GM12878 (cell line): ENCODE measurements at regions not wholly inside any gene's neighbourhood (a gene's known extent, or its start where the extent isn't known, plus 50 kb on each side); places are given as distances from the start of the nearest gene placed in this dataset.

Experiments used
- ATAC-seq: fragments of 200-7000 bp; cut with Tn5 transposase; 3 replicates; pipeline ENCODE4 v1.9.1; 2020; ENCODE audit warnings: mild to moderate bottlenecking, moderate library complexity
- BruUV-seq: library from RNA; stranded (reverse); fragments of 400-500 nt; replicated peaks from 2 replicates; lab custom pipeline; 2021; lab: Mats Ljungman, UMichigan
- CTCF ChIA-PET: fragments of 300-600 bp; sonication (Branson Sonifier 250); formaldehyde crosslinking; extraction: SDS; loops from one replicate; lab custom pipeline; 2021; ENCODE audit warnings: inconsistent platforms; lab: Yijun Ruan, JAX
- POLR2A ChIA-PET: fragments of 350-600 bp; formaldehyde crosslinking; extraction: SDS; loops from one replicate; lab custom pipeline; 2021; ENCODE audit warnings: inconsistent platforms; lab: Charles Lee
- RAD21 ChIA-PET: fragments of 300-600 bp; sonication (Branson Sonifier 250); formaldehyde crosslinking; loops from one replicate; lab custom pipeline; 2023; ENCODE audit warnings: antibody characterized with exemption; ENCODE audit not compliant: unreplicated experiment; lab: Charles Lee
- SMC1A ChIA-PET: fragments of 300-600 bp; sonication (Branson Sonifier 250); formaldehyde crosslinking; loops from one replicate; lab custom pipeline; 2023; ENCODE audit not compliant: unreplicated experiment, uncharacterized antibody; lab: Charles Lee
- DNase-seq: peaks from one replicate; pipeline ENCODE4 v3.0.0-alpha.2; 2011; ENCODE audit warnings: low read depth, low spot score
- FAIRE-seq: peaks from 3 replicates; lab custom pipeline; 2011; peaks lifted over from hg19 to GRCh38; lab: Jason Lieb, UNC
- H2AFZ ChIP-seq: 2 replicates; pipeline ENCODE4 v1.6.0; 2011; ENCODE audit warnings: low read depth, low read length, control low read depth; ENCODE audit not compliant: control insufficient read depth
- H3K27ac ChIP-seq: 2 replicates; pipeline ENCODE4 v1.5.1; 2011; ENCODE audit warnings: control low read depth; ENCODE audit not compliant: control insufficient read depth, insufficient read depth
- H3K27me3 ChIP-seq, 2 experiments: replicated peaks in 1 of 2; 2 replicates each; pipeline versions ENCODE4 v1.6.0 to v1.6.1; 2011; ENCODE audit warnings: low read length in 1 of 2; ENCODE audit not compliant: control insufficient read depth in 2 of 2, insufficient read depth in 2 of 2
- H3K36me3 ChIP-seq, 2 experiments: 2 replicates each; pipeline ENCODE4 v1.5.1; 2011; ENCODE audit warnings: low read length in 1 of 2; ENCODE audit not compliant: control insufficient read depth in 2 of 2, insufficient read depth in 2 of 2
- H3K4me1 ChIP-seq: 2 replicates; pipeline ENCODE4 v1.6.1; 2011; ENCODE audit warnings: mild to moderate bottlenecking, low read length, moderate library complexity, mixed read lengths; ENCODE audit not compliant: control insufficient read depth, insufficient read depth
- H3K4me2 ChIP-seq: 2 replicates; pipeline ENCODE4 v1.6.0; 2011; ENCODE audit warnings: control low read depth; ENCODE audit not compliant: control insufficient read depth, insufficient read depth
- H3K4me3 ChIP-seq: fragments of 200-600 bp; sonication (generic); 2 replicates; pipeline ENCODE4 v1.5.1; 2016
- H3K79me2 ChIP-seq: 2 replicates; pipeline ENCODE4 v1.6.0; 2011; ENCODE audit warnings: low read length; ENCODE audit not compliant: control insufficient read depth, insufficient read depth
- H3K9ac ChIP-seq: 2 replicates; pipeline ENCODE4 v1.8.0; 2011; ENCODE audit warnings: low read length, control low read depth, mixed read lengths; ENCODE audit not compliant: control insufficient read depth, insufficient read depth
- H3K9me3 ChIP-seq: replicated peaks from 3 replicates; pipeline ENCODE4 v1.5.1; 2011; ENCODE audit warnings: mild to moderate bottlenecking, low read length; ENCODE audit not compliant: control insufficient read depth, insufficient read depth
- H4K20me1 ChIP-seq: 2 replicates; pipeline ENCODE4 v1.6.0; 2011; ENCODE audit not compliant: control insufficient read depth, insufficient read depth
- EZH2 ChIP-seq: IDR thresholded peaks from 2 replicates; pipeline ENCODE4 v1.6.1; 2012; ENCODE audit warnings: low read depth, mild to moderate bottlenecking, control low read depth, inconsistent platforms, low read length, borderline replicate concordance; ENCODE audit not compliant: control insufficient read depth
- NRF1 ChIP-seq: conservative IDR thresholded peaks from 2 replicates; pipeline ENCODE4 v1.6.1; 2011; ENCODE audit warnings: mild to moderate bottlenecking, low read depth, low read length, improper control_type of control experiment
- PAX5 ChIP-seq: IDR thresholded peaks from 2 replicates; pipeline ENCODE4 v1.6.1; 2011; ENCODE audit warnings: low read depth, low read length, borderline replicate concordance
- RUNX3 ChIP-seq: IDR thresholded peaks from 2 replicates; pipeline ENCODE4 v1.6.1; 2012; ENCODE audit warnings: low read length, inconsistent platforms
- SREBF2 ChIP-seq: IDR thresholded peaks from 2 replicates; pipeline ENCODE4 v1.6.1; 2012; ENCODE audit warnings: mild to moderate bottlenecking, low read length
- SUZ12 ChIP-seq: fragments of 200-600 bp; sonication (generic); IDR thresholded peaks from one replicate; pipeline ENCODE4 v1.6.1; 2018; ENCODE audit warnings: antibody characterized with exemption, mild to moderate bottlenecking; ENCODE audit not compliant: unreplicated experiment
- TCF12 ChIP-seq: IDR thresholded peaks from 2 replicates; pipeline ENCODE4 v1.6.1; 2011; ENCODE audit warnings: low read depth, mild to moderate bottlenecking, low read length
- TCF7 ChIP-seq: IDR thresholded peaks from 2 replicates; pipeline ENCODE4 v1.6.1; 2014; ENCODE audit warnings: antibody characterized with exemption, borderline replicate concordance
- YBX1 ChIP-seq: fragments of 450-650 bp; IDR thresholded peaks from 2 replicates; pipeline ENCODE4 v1.6.1; 2016; ENCODE audit warnings: antibody characterized with exemption
- WGBS: methylation state at CpG from one replicate; pipeline ENCODE4 v1.1.6; 2016; ENCODE audit warnings: low lambda C conversion rate; ENCODE audit not compliant: insufficient replicate concordance, insufficient coverage; ENCODE audit errors: missing lambda C conversion rate; 5-methylcytosine and 5-hydroxymethylcytosine counted together
- in situ Hi-C: fragments of 300-500 bp; cut with MboI; formaldehyde crosslinking; loops from 9 replicates; pipeline ENCODE4 v1.14.3; 2018; ENCODE audit warnings: mixed read lengths
- intact Hi-C: fragments of 100-400 bp; cut with micrococcal nuclease; formaldehyde crosslinking; loops from one replicate; pipeline ENCODE4 v1.14.2; 2022; ENCODE audit not compliant: unreplicated experiment
- TF ChIP-seq, protein P1 (sequence below): fragments of 450-650 bp; IDR thresholded peaks from 2 replicates; pipeline ENCODE4 v1.6.1; 2017; ENCODE audit warnings: mild to moderate bottlenecking, moderate library complexity
- TF ChIP-seq, protein P2 (sequence below): fragments of 450-650 bp; formaldehyde crosslinking; IDR thresholded peaks from 2 replicates; pipeline ENCODE4 v1.4.0; 2020; ENCODE audit warnings: mild to moderate bottlenecking, moderate library complexity

DNA sequence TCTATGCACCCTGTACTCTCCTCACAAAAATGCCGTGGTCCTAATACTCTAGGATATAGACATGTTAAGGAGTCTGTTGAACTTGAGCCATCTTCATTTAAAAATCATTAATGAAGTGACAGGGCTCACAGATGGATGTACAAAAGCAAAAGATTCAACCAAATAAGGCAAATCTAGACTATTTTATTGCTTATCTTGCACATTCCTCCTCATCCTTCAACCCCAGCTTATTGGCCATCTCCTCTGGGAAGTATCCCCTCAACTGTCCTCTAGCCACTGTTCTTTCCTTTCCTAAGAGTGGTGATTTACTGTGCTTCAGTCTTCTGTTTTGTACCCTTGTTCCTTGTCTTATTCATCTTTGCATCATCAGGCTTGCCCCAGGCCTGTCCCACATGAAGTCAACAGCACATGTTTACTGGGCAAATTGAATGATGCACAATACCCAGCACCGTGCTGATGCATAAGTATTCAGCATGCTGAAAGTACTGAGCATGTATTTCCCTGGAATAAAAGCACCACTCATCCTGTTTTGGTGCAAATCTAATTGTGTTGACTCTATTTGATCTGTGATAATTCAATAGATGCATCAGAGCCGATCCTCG lies 287.3 kb upstream of the CLNK start (continued):
- TF ChIP-seq, protein P1, sequence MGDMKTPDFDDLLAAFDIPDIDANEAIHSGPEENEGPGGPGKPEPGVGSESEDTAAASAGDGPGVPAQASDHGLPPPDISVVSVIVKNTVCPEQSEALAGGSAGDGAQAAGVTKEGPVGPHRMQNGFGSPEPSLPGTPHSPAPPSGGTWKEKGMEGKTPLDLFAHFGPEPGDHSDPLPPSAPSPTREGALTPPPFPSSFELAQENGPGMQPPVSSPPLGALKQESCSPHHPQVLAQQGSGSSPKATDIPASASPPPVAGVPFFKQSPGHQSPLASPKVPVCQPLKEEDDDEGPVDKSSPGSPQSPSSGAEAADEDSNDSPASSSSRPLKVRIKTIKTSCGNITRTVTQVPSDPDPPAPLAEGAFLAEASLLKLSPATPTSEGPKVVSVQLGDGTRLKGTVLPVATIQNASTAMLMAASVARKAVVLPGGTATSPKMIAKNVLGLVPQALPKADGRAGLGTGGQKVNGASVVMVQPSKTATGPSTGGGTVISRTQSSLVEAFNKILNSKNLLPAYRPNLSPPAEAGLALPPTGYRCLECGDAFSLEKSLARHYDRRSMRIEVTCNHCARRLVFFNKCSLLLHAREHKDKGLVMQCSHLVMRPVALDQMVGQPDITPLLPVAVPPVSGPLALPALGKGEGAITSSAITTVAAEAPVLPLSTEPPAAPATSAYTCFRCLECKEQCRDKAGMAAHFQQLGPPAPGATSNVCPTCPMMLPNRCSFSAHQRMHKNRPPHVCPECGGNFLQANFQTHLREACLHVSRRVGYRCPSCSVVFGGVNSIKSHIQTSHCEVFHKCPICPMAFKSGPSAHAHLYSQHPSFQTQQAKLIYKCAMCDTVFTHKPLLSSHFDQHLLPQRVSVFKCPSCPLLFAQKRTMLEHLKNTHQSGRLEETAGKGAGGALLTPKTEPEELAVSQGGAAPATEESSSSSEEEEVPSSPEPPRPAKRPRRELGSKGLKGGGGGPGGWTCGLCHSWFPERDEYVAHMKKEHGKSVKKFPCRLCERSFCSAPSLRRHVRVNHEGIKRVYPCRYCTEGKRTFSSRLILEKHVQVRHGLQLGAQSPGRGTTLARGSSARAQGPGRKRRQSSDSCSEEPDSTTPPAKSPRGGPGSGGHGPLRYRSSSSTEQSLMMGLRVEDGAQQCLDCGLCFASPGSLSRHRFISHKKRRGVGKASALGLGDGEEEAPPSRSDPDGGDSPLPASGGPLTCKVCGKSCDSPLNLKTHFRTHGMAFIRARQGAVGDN: no peak

DNA sequence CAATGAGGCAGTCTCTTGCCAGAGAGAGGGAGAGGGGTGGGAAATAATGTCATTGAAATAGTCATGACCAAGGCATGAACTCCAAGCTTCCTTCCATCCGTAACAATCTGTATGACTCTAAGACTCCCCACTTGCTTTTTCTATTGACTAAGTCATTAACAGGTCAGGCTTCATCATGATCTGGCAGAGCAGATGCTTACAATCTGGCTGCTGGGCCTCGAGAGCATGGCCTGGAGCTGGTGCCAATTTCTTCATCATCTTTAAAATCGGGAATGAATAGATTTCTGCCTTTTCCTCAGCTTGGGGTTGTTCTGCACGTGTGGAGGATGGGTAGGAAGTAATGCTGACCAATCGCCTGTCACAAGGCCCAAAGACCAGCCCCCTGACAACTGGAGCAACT lies 280.6 kb upstream of the CLNK start:
- H3K9me3 ChIP-seq: no peaks in the 10 kb centered on the region
- intact Hi-C loops (no loop called here), in situ Hi-C loops (no loop called here)
- no peaks in the 10 kb centered on the region for H3K27me3 ChIP-seq
- H4K20me1 ChIP-seq: no peaks in the 10 kb centered on the region
- TF ChIP-seq, protein P2, sequence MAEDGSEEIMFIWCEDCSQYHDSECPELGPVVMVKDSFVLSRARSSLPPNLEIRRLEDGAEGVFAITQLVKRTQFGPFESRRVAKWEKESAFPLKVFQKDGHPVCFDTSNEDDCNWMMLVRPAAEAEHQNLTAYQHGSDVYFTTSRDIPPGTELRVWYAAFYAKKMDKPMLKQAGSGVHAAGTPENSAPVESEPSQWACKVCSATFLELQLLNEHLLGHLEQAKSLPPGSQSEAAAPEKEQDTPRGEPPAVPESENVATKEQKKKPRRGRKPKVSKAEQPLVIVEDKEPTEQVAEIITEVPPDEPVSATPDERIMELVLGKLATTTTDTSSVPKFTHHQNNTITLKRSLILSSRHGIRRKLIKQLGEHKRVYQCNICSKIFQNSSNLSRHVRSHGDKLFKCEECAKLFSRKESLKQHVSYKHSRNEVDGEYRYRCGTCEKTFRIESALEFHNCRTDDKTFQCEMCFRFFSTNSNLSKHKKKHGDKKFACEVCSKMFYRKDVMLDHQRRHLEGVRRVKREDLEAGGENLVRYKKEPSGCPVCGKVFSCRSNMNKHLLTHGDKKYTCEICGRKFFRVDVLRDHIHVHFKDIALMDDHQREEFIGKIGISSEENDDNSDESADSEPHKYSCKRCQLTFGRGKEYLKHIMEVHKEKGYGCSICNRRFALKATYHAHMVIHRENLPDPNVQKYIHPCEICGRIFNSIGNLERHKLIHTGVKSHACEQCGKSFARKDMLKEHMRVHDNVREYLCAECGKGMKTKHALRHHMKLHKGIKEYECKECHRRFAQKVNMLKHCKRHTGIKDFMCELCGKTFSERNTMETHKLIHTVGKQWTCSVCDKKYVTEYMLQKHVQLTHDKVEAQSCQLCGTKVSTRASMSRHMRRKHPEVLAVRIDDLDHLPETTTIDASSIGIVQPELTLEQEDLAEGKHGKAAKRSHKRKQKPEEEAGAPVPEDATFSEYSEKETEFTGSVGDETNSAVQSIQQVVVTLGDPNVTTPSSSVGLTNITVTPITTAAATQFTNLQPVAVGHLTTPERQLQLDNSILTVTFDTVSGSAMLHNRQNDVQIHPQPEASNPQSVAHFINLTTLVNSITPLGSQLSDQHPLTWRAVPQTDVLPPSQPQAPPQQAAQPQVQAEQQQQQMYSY: no peak
- TF ChIP-seq PAX5 (no peak), TCF12 (no peak), TCF7 (no peak), SUZ12 (no peak), YBX1 (no peak), NRF1 (no peak), RUNX3 (no peak), SREBF2 (no peak), EZH2 (no peak)
- no peak overlapping the region for H3K4me3 ChIP-seq
- no TSS peak for BruUV-seq
- FAIRE-seq: no peak
- H3K9ac ChIP-seq: no peak overlapping the region
- H3K4me2 ChIP-seq: no peak overlapping the region
- ChIA-PET CTCF (no interaction called here), POLR2A (no interaction called here), RAD21 (interaction anchor here (0.5 kb wide), 2 partner anchors 12 to 491 kb away, joined by 3 to 4 read pairs; no protein-coding TSS in a partner anchor), SMC1A (no interaction called here)
- DNase-seq: no peak
- no peak overlapping the region for H2AFZ ChIP-seq
- no peak overlapping the region for H3K27ac ChIP-seq
- 38% methylated on average over 5 of the region's 5 CpGs for WGBS
- H3K36me3 ChIP-seq: no peaks in the 10 kb centered on the region
- H3K79me2 ChIP-seq: no peaks in the 10 kb centered on the region
- ATAC-seq: no peak
- H3K4me1 ChIP-seq: no peaks in the 10 kb centered on the region
